Smooth muscle cell (in vitro differentiated cells): ENCODE measurements at regions not wholly inside any gene's neighbourhood (a gene's known extent, or its start where the extent isn't known, plus 50 kb on each side); places are given as distances from the start of the nearest gene placed in this dataset.

Experiments used
- DNase-seq: peaks from one replicate; lab custom pipeline; 2025; ENCODE audit not compliant: unreplicated experiment; lab: John Stamatoyannopoulos, UW
- H2AFZ ChIP-seq: fragments of 200-600 bp; sonication (generic); 2 replicates; pipeline ENCODE4 v1.6.0; 2016; ENCODE audit warnings: antibody characterized with exemption, low read depth, mild to moderate bottlenecking
- H3F3A ChIP-seq: fragments of 200-600 bp; sonication (generic); 2 replicates; pipeline ENCODE4 v1.6.0; 2017; ENCODE audit warnings: antibody characterized with exemption, low read depth
- H3K27ac ChIP-seq: fragments of 200-600 bp; sonication (generic); 2 replicates; pipeline ENCODE4 v1.5.1; 2016; ENCODE audit warnings: low read depth, mild to moderate bottlenecking
- H3K27me3 ChIP-seq: fragments of 200-600 bp; sonication (generic); 2 replicates; pipeline ENCODE4 v1.6.1; 2016; ENCODE audit warnings: low read depth, mild to moderate bottlenecking
- H3K36me3 ChIP-seq: fragments of 200-600 bp; sonication (generic); 2 replicates; pipeline ENCODE4 v1.5.1; 2016; ENCODE audit warnings: low read depth
- H3K4me1 ChIP-seq: fragments of 200-600 bp; sonication (generic); 2 replicates; pipeline ENCODE4 v1.5.1; 2016; ENCODE audit warnings: low read depth
- H3K4me2 ChIP-seq: fragments of 200-600 bp; sonication (generic); 2 replicates; pipeline ENCODE4 v1.6.0; 2016; ENCODE audit warnings: mild to moderate bottlenecking
- H3K4me3 ChIP-seq: fragments of 200-600 bp; sonication (generic); 2 replicates; pipeline ENCODE4 v1.5.1; 2016; ENCODE audit warnings: mild to moderate bottlenecking
- H3K79me2 ChIP-seq: fragments of 200-600 bp; sonication (generic); 2 replicates; pipeline ENCODE4 v1.6.0; 2016; ENCODE audit warnings: low read depth, mild to moderate bottlenecking
- H3K9ac ChIP-seq: fragments of 200-600 bp; sonication (generic); 2 replicates; pipeline ENCODE4 v1.6.0; 2016; ENCODE audit warnings: low read depth
- H3K9me3 ChIP-seq: fragments of 200-600 bp; sonication (generic); replicated peaks from 2 replicates; pipeline ENCODE4 v1.5.1; 2016; ENCODE audit warnings: low read depth
- H4K20me1 ChIP-seq: fragments of 200-600 bp; sonication (generic); 2 replicates; pipeline ENCODE4 v1.6.0; 2016; ENCODE audit warnings: low read depth
- CTCF ChIP-seq: fragments of 200-600 bp; sonication (generic); IDR thresholded peaks from 2 replicates; pipeline ENCODE4 v1.5.1; 2017; ENCODE audit warnings: borderline replicate concordance, mild to moderate bottlenecking, antibody characterized with exemption; ENCODE audit not compliant: insufficient read depth, poor library complexity, severe bottlenecking
- WGBS: methylation state at CpG from one replicate; pipeline ENCODE4 v1.1.7; 2016; ENCODE audit warnings: low lambda C conversion rate; 5-methylcytosine and 5-hydroxymethylcytosine counted together

- no peaks in the 10 kb centered on the region for H3K9me3 ChIP-seq
- no peak overlapping the region for H3K4me2 ChIP-seq
- H3K27ac ChIP-seq = no peak overlapping the region
- H3K9ac ChIP-seq = no peak overlapping the region
- H3K4me3 ChIP-seq = no peak overlapping the region
- no peaks in the 10 kb centered on the region for H4K20me1 ChIP-seq
- no peak for DNase-seq
- H2AFZ ChIP-seq = no peak overlapping the region
- TF ChIP-seq CTCF = no peak
- H3K27me3 ChIP-seq = no peaks in the 10 kb centered on the region
- no peaks in the 10 kb centered on the region for H3K36me3 ChIP-seq
- no peaks in the 10 kb centered on the region for H3K79me2 ChIP-seq
- WGBS = 90% methylated on average over 5 of the region's 5 CpGs
- H3F3A ChIP-seq = no peaks in the 10 kb centered on the region
- H3K4me1 ChIP-seq = no peaks in the 10 kb centered on the region
Observed at GRCh38 chr7:34207810-34208209, 302.5 kb downstream of the BMPER start.

GRCh38 chr7:34208878-34209621 lies 303.7 kb downstream of the BMPER start:
- no peaks in the 10 kb centered on the region for H3K4me1 ChIP-seq
- H3K4me3 ChIP-seq = no peak overlapping the region
- H3K4me2 ChIP-seq = no peak overlapping the region
- H4K20me1 ChIP-seq = no peaks in the 10 kb centered on the region
- H3K9ac ChIP-seq = no peak overlapping the region
- H3K27me3 ChIP-seq = no peaks in the 10 kb centered on the region
- no peaks in the 10 kb centered on the region for H3K36me3 ChIP-seq
- H3K79me2 ChIP-seq = no peaks in the 10 kb centered on the region
- H2AFZ ChIP-seq = no peak overlapping the region
- no peak overlapping the region for H3K27ac ChIP-seq
- no peak for TF ChIP-seq CTCF
- no peaks in the 10 kb centered on the region for H3F3A ChIP-seq
- WGBS = 88% methylated on average over 5 of the region's 5 CpGs
- no peaks in the 10 kb centered on the region for H3K9me3 ChIP-seq
- no peak for DNase-seq

GRCh38 chr7:34211018-34211417 lies 305.7 kb downstream of the BMPER start:
- no peaks in the 10 kb centered on the region for H3K9me3 ChIP-seq
- H4K20me1 ChIP-seq = no peaks in the 10 kb centered on the region
- H3F3A ChIP-seq = no peaks in the 10 kb centered on the region
- H2AFZ ChIP-seq = no peak overlapping the region
- no peak overlapping the region for H3K4me2 ChIP-seq
- DNase-seq = no peak
- H3K4me3 ChIP-seq = no peak overlapping the region
- no peaks in the 10 kb centered on the region for H3K27me3 ChIP-seq
- H3K9ac ChIP-seq = no peak overlapping the region
- H3K4me1 ChIP-seq = no peaks in the 10 kb centered on the region
- H3K27ac ChIP-seq = no peak overlapping the region
- no peaks in the 10 kb centered on the region for H3K79me2 ChIP-seq
- H3K36me3 ChIP-seq = no peaks in the 10 kb centered on the region
- TF ChIP-seq CTCF = no peak

- Histone ChIP-seq H3K4me2 (no peak overlapping the region), H3K9ac (no peak overlapping the region), H3K4me3 (no peak overlapping the region), H4K20me1 (no peaks in the 10 kb centered on the region), H3K27me3 (no peaks in the 10 kb centered on the region), H3K36me3 (no peaks in the 10 kb centered on the region), H3K4me1 (peaks cover 7% of the 10 kb centered on the region), H3F3A (no peaks in the 10 kb centered on the region), H3K27ac (no peak overlapping the region), H3K9me3 (no peaks in the 10 kb centered on the region), H3K79me2 (no peaks in the 10 kb centered on the region), H2AFZ (no peak overlapping the region)
- 100% methylated on average over 1 of the region's 1 CpG for WGBS
- no peak for DNase-seq
- no peak for TF ChIP-seq CTCF
Observed at GRCh38 chr7:34217972-34218371, 312.6 kb downstream of the BMPER start.
